Breast epithelium (tissue), 4 donors: ENCODE measurements at regions not wholly inside any gene's neighbourhood (a gene's known extent, or its start where the extent isn't known, plus 50 kb on each side); places are given as distances from the start of the nearest gene placed in this dataset.

Experiments
- DNase-seq, 2 donors: peaks; one replicate each; pipeline ENCODE4 v3.0.0-alpha.2; 2019; ENCODE audit warnings: low spot score in 2 of 2
- H3K27ac ChIP-seq, 2 donors: fragments of 200-600 bp; sonication (generic) in 1 of 2; one replicate each; pipeline ENCODE4 v1.5.1; 2016 to 2019; ENCODE audit warnings: mild to moderate bottlenecking in 1 of 2
- H3K27me3 ChIP-seq, 2 donors: fragments of 200-600 bp; sonication (generic) in 1 of 2; one replicate each; pipeline versions ENCODE4 v1.5.1 to v1.6.0; 2017 to 2019; ENCODE audit warnings: control low read depth in 1 of 2, mild to moderate bottlenecking in 1 of 2
- H3K36me3 ChIP-seq: fragments of 200-600 bp; one replicate; pipeline ENCODE4 v1.5.1; 2019
- H3K4me1 ChIP-seq, 2 donors: fragments of 200-600 bp; sonication (generic); one replicate each; pipeline ENCODE4 v1.5.1; 2016 to 2019; ENCODE audit warnings: control low read depth in 1 of 2
- H3K4me3 ChIP-seq, 3 donors: fragments of 200-600 bp; sonication (generic); 1 replicate in 2 of 3; 2 replicates in 1 of 3; pipeline ENCODE4 v1.5.1; 2016 to 2019; ENCODE audit warnings: mild to moderate bottlenecking in 3 of 3, moderate library complexity in 2 of 3
- H3K9me3 ChIP-seq, 2 donors: fragments of 200-600 bp; sonication (generic) in 1 of 2; one replicate each; pipeline ENCODE4 v1.5.1; 2016 to 2019; ENCODE audit warnings: control low read depth in 1 of 2
- CTCF ChIP-seq, 3 donors: fragments of 450-650 bp; IDR thresholded peaks; one replicate each; pipeline ENCODE4 v1.5.1; 2016 to 2017; ENCODE audit warnings: antibody characterized with exemption in 3 of 3, mild to moderate bottlenecking in 3 of 3, moderate library complexity in 3 of 3
- POLR2A ChIP-seq: fragments of 450-650 bp; IDR thresholded peaks from one replicate; pipeline ENCODE4 v1.6.1; 2016; ENCODE audit warnings: antibody characterized with exemption, mild to moderate bottlenecking, moderate library complexity
- POLR2AphosphoS5 ChIP-seq, 3 donors: sonication (generic); formaldehyde crosslinking; IDR thresholded peaks; one replicate each; pipeline ENCODE4 v1.6.1; 2017; ENCODE audit warnings: antibody characterized with exemption in 3 of 3
- intact Hi-C: fragments of 100-400 bp; cut with DNase I; formaldehyde crosslinking; loops from one replicate; pipeline ENCODE4 v1.15.1; 2023; ENCODE audit warnings: low total_unique reads

GRCh38 chr2:121884078-121884477 lies 128.6 kb downstream of the TSN start:
- no peaks in the 10 kb centered on the region for H3K36me3 ChIP-seq
- TF ChIP-seq POLR2A (no peak), CTCF (IDR thresholded peaks at IDR 0.05) (no peak), POLR2AphosphoS5 (IDR thresholded peaks at IDR 0.05) (no peak)
- H3K27ac ChIP-seq: no peak overlapping the region
- peaks cover 0 to 3% of the 10 kb centered on the region in 2 donors for H3K27me3 ChIP-seq
- no peaks in the 10 kb centered on the region for H3K4me1 ChIP-seq
- no peak overlapping the region for H3K4me3 ChIP-seq
- H3K9me3 ChIP-seq: peaks cover 0 to 6% of the 10 kb centered on the region in 2 donors
- no peak for DNase-seq
- intact Hi-C loops: no loop called here

GRCh38 chr2:121884511-121884921 lies 129.1 kb downstream of the TSN start:
- no peak for DNase-seq
- intact Hi-C loops: no loop called here
- Histone ChIP-seq H3K4me3 (no peak overlapping the region), H3K9me3 (peaks cover 0 to 1% of the 10 kb centered on the region in 2 donors), H3K27ac (no peak overlapping the region), H3K36me3 (no peaks in the 10 kb centered on the region), H3K4me1 (no peaks in the 10 kb centered on the region), H3K27me3 (peaks cover 0 to 3% of the 10 kb centered on the region in 2 donors)
- TF ChIP-seq POLR2AphosphoS5 (IDR thresholded peaks at IDR 0.05) (no peak), POLR2A (no peak), CTCF (IDR thresholded peaks at IDR 0.05) (no peak)

- Histone ChIP-seq H3K36me3 (no peaks in the 10 kb centered on the region), H3K27ac (no peak overlapping the region), H3K27me3 (peaks cover 0 to 2% of the 10 kb centered on the region in 2 donors), H3K4me3 (no peak overlapping the region), H3K9me3 (no peaks in the 10 kb centered on the region), H3K4me1 (no peaks in the 10 kb centered on the region)
- intact Hi-C loops: no loop called here
- TF ChIP-seq POLR2A (no peak), CTCF (IDR thresholded peaks at IDR 0.05) (no peak), POLR2AphosphoS5 (IDR thresholded peaks at IDR 0.05) (no peak)
- DNase-seq: no peak
Observed at GRCh38 chr2:121886059-121886458, 130.6 kb downstream of the TSN start.

GRCh38 chr2:121887513-121888188 lies 132.2 kb downstream of the TSN start:
- no peak overlapping the region for H3K4me3 ChIP-seq
- TF ChIP-seq CTCF (IDR thresholded peaks at IDR 0.05) (no peak), POLR2A (no peak), POLR2AphosphoS5 (IDR thresholded peaks at IDR 0.05) (no peak)
- DNase-seq: no peak

GRCh38 chr2:121888189-121888557 lies 132.7 kb downstream of the TSN start:
- TF ChIP-seq CTCF (IDR thresholded peaks at IDR 0.05) (peak in 1 of 3 donors; percentile 11), POLR2A (no peak)
- intact Hi-C loops: no loop called here
- H3K27me3 ChIP-seq: no peaks in the 10 kb centered on the region

More at GRCh38 chr2:121887513-121888188, 132.2 kb downstream of the TSN start:
- Histone ChIP-seq H3K36me3 (no peaks in the 10 kb centered on the region), H3K27ac (no peak overlapping the region), H3K27me3 (no peaks in the 10 kb centered on the region), H3K4me1 (no peaks in the 10 kb centered on the region), H3K9me3 (no peaks in the 10 kb centered on the region)
- intact Hi-C loops: loop anchor here (1.0 kb wide), 1 partner anchor 43 kb away; no protein-coding TSS in a partner anchor

More at GRCh38 chr2:121888189-121888557, 132.7 kb downstream of the TSN start:
- no peaks in the 10 kb centered on the region for H3K9me3 ChIP-seq
- H3K36me3 ChIP-seq: no peaks in the 10 kb centered on the region
- no peak overlapping the region for H3K27ac ChIP-seq
- H3K4me1 ChIP-seq: no peaks in the 10 kb centered on the region
- DNase-seq: no peak
- no peak overlapping the region for H3K4me3 ChIP-seq
